Uterus (tissue), 2 donors: ENCODE measurements at regions not wholly inside any gene's neighbourhood (a gene's known extent, or its start where the extent isn't known, plus 50 kb on each side); places are given as distances from the start of the nearest gene placed in this dataset.

ENCODE experiments used
- CTCF ChIP-seq, 4 experiments: fragments of 200-600 bp in 2 of 4; fragments of 450-650 bp in 2 of 4; sonication (generic) in 2 of 4; IDR thresholded peaks; one replicate each; pipeline ENCODE4 v1.5.1; 2016 to 2019; ENCODE audit warnings: antibody characterized with exemption in 4 of 4, mild to moderate bottlenecking in 2 of 4, moderate library complexity in 1 of 4
- POLR2A ChIP-seq, 2 donors: fragments of 450-650 bp; IDR thresholded peaks; one replicate each; pipeline ENCODE4 v1.6.1; 2016; ENCODE audit warnings: antibody characterized with exemption in 2 of 2, mild to moderate bottlenecking in 1 of 2, moderate library complexity in 1 of 2

GRCh38 chr12:67427336-67427735 lies 158.2 kb downstream of the CAND1 start:
- TF ChIP-seq CTCF (IDR thresholded peaks at IDR 0.05) (no peak), POLR2A (IDR thresholded peaks at IDR 0.05) (no peak)
